ENCODE measurements at regions not wholly inside any gene's neighbourhood (a gene's known extent, or its start where the extent isn't known, plus 50 kb on each side); places are given as distances from the start of the nearest gene placed in this dataset.

DNA sequence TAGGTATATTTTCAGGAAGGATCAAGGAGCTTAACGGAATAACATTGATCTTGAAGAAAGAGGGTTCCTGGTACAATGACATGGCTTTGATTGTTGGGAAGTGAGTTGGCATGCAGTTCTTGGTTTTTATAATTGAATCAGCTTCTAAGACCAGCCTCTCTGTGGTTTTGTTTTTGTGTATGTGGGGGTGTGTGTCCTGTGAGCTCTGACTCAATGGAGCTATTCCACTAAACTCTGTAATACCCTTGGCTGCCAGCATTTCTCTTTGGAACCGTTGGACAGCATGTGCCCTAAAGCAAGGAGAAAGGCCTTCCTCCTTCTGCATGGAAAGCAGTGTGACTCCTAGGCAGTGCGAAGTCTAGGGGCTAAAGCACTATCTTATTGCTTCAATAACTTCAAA, 124.8 kb downstream of the EDEM1 start:
- TF ChIP-seq, protein P1, sequence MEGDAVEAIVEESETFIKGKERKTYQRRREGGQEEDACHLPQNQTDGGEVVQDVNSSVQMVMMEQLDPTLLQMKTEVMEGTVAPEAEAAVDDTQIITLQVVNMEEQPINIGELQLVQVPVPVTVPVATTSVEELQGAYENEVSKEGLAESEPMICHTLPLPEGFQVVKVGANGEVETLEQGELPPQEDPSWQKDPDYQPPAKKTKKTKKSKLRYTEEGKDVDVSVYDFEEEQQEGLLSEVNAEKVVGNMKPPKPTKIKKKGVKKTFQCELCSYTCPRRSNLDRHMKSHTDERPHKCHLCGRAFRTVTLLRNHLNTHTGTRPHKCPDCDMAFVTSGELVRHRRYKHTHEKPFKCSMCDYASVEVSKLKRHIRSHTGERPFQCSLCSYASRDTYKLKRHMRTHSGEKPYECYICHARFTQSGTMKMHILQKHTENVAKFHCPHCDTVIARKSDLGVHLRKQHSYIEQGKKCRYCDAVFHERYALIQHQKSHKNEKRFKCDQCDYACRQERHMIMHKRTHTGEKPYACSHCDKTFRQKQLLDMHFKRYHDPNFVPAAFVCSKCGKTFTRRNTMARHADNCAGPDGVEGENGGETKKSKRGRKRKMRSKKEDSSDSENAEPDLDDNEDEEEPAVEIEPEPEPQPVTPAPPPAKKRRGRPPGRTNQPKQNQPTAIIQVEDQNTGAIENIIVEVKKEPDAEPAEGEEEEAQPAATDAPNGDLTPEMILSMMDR (IDR thresholded peaks at IDR 0.05) = no peak
- TF ChIP-seq POLR2AphosphoS5 (IDR thresholded peaks at IDR 0.05) = no peak
- no peak for TF ChIP-seq POLR2A (IDR thresholded peaks at IDR 0.05)
